Femur (tissue), 1 donor: ENCODE measurements at regions not wholly inside any gene's neighbourhood (a gene's known extent, or its start where the extent isn't known, plus 50 kb on each side); places are given as distances from the start of the nearest gene placed in this dataset.
"Not testable (repeated sequence)": the region's sequence is repeated elsewhere in the genome, so short reads cannot be mapped to it uniquely, and the experiment has no call there.

Experiments used
- DNase-seq: peaks from one replicate; pipeline ENCODE4 v3.0.0-alpha.2; 2017

- DNase-seq: no peak
These were observed 294.6 kb downstream of the RPLP1 start for GRCh38 chr15:69747193-69747592.

GRCh38 chr15:69748131-69748530 is 295.5 kb downstream of the RPLP1 start:
- DNase-seq: no peak

- peak; percentile 65 for DNase-seq
These were observed 296.1 kb downstream of the RPLP1 start for GRCh38 chr15:69748576-69749185.

GRCh38 chr15:69749274-69749673 is 296.7 kb downstream of the RPLP1 start:
- DNase-seq: no peak

GRCh38 chr15:69749797-69750196 is 297.2 kb downstream of the RPLP1 start:
- no peak for DNase-seq

- DNase-seq: no peak
These were observed 297.6 kb downstream of the RPLP1 start for GRCh38 chr15:69750253-69750652.

GRCh38 chr15:69751147-69751546 is 298.5 kb downstream of the RPLP1 start:
- no peak for DNase-seq

- no peak for DNase-seq
These were observed 298.9 kb downstream of the RPLP1 start for GRCh38 chr15:69751566-69751965.

DNA sequence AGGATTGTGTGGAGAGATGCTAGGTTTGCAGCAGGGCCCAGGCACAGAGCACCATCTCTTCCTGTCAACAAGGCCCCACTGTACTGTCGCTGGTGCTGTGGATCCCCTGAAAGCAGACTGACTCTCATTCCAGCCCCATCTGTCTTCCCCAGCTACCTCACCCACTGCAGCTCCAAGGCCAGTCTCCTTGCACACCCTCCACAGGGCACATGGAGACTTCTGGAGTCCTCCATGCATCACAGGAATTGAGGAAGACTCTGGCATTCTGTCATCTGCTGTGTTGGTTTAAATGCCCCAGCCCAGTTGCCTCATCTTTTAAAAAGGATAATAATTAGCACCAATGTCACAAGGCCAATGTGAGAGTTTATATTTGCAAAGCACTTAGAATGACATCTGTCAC is 301.2 kb downstream of the RPLP1 start:
- no peak for DNase-seq

- DNase-seq: no peak
These were observed 301.7 kb downstream of the RPLP1 start for GRCh38 chr15:69754313-69754712.

DNA sequence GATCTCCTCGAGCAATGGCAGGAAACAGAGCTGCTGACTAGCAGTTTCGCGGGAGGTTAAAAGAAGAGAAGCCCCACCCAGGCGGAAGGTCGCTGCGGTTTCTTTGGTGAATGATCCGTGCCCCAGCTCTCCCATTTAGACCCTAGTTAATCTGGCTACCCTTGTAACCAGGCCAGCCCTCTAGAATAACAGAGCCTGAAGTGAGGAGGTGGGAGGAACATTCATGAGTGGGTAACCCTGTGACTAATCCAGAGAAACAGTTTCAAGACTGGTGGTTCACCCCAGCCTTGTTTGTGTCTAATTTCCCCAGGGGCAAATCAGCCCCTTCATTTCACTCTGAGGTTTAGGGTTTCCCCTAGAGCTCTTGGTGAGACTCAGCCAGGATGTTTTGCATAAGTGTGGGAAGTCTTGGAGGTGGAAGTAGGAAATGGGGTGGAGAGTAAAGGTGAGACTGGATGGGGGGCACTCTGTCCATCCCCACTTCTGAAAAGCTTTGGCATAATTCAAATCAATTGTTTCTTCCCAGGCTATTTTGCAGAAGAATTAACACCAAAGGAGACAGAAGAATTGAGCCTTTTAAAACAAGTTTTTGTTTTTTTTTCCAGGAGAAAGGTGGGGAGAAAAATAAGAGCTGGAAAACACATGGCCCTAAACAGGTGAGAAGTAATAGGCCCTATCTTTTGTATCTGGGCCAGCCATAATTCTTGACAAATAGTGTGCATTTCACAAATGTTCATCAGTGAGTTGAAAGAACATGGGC is 303.1 kb downstream of the RPLP1 start:
- no peak for DNase-seq

- DNase-seq: no peak
These were observed 303.8 kb downstream of the RPLP1 start for GRCh38 chr15:69756440-69756839.

DNA sequence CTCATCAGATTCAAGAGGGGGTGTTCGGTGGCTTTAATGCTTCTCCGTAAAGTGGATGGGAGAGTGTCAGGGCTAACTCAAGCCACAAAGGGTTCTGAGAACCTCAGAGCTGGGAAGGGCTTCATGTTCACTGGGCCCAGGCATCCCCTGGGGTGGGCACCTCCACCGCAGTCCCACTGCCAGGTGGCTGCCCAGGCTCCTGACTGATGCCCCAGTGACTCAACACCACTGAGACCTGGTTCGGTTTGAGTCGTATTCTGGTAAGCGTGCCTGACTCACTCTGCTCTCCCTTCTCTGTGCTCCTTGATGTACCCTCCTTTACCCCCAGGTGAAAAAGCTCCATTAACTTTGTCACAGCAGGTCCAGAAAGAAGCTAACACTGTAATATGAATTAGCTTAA is 304.6 kb downstream of the RPLP1 start:
- DNase-seq: no peak

DNA sequence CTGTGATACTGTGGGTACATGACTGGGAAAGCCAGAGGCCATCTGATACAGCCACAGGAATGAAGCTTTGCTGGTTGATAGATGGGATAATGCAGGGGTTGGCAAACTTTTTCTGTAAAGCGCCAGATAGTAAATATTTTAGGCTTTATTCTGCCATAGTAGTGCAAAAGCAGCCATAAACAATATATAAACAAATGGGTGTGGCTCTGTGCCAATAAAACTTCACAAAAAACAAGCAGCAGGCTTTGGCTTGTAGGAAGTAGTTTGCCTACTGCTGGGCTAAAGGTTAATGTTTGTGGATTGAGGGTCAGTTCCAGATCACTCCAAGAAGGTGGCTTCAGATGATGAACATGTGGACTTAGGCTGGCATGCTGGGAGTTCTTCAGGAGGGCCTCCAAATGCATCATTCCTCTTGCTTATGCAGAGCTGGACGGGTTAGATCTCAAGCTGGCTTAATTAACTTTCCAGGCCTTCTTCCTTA is 305.7 kb downstream of the RPLP1 start:
- no peak for DNase-seq

- no peak for DNase-seq
These were observed 306.5 kb downstream of the RPLP1 start for GRCh38 chr15:69758810-69759790.

GRCh38 chr15:69760258-69760845 is 307.7 kb downstream of the RPLP1 start:
- no peak for DNase-seq

GRCh38 chr15:69760890-69761568 is 308.4 kb downstream of the RPLP1 start:
- DNase-seq: no peak

GRCh38 chr15:69762373-69763148 is 309.9 kb downstream of the RPLP1 start:
- no peak for DNase-seq

GRCh38 chr15:69763831-69764230 is 311.2 kb downstream of the RPLP1 start:
- no peak for DNase-seq

DNA sequence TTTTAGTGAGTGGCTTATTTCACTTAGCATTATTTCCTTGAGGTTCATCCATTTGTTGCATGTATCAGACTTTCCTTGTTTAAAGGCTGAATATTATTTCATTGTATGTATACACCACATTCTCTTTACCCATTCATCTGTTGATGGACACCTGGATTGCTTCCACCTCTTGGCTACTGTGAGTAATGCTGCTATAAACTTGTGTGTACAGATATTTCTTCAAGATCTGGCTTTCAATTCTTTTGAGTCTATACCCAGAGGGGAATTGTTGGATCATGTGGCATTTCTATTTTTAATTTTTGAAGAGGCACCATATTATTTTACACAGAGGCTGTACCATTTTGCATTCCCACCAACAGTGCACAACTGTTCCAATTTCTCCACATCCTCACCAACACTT is 313.5 kb downstream of the RPLP1 start:
- DNase-seq: no peak

DNA sequence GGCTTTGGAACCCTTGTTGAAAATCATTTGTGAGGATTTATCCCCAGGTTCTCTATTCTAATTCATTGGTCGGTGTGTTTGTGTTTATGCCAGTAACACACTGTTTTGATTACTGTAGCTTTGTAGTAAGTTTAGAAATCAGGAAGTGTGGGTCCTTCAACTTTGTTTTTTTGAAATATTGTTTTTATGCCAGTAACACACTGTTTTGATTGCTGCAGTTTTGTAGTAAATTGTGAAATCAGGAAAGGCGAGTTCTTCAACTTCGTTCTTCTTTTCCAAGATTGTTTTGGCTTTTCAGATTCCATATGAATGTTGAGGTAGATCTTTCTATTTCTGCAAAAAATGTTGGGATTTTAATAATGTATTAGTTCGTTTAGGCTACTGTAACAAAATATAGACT is 314.6 kb downstream of the RPLP1 start:
- DNase-seq: no peak

GRCh38 chr15:69769336-69769735 is 316.7 kb downstream of the RPLP1 start:
- DNase-seq: not testable (repeated sequence)
